ENCODE measurements at regions not wholly inside any gene's neighbourhood (a gene's known extent, or its start where the extent isn't known, plus 50 kb on each side); places are given as distances from the start of the nearest gene placed in this dataset.

DNA sequence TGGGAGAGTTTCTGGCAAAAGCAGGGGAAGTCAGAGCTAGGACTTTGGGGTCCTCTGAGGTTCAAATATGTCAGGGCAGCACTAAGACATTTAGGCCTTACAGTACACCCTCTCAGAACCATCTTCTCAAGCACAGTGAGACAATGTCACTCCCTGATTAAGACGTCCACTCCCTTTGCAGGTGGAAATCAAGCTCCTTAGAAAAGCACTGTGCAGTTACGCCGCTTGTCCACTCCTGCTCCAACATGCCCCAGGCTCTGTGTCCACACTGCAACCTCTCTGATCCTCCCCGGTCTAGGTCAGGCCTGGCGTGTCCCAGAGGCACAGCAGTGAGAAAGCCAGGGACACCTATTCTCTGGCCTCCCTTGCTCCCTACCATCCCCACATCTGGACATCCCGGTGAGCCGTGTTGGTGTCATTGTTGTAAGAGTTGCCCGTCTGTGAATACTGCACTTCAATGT is 528.6 kb upstream of the ID2 start:
- H3K9ac ChIP-seq (ENCODE audit: low read length), result no peak overlapping the region
- no peaks in the 10 kb centered on the region for H3K36me3 ChIP-seq (ENCODE audit: insufficient read depth, low read length)
- H3K27me3 ChIP-seq (ENCODE audit: insufficient read depth, low read depth, low read length), result no peaks in the 10 kb centered on the region
- H3K9me2 ChIP-seq (ENCODE audit: insufficient read depth, low read length), result no peaks in the 10 kb centered on the region
- TF ChIP-seq, protein P1, sequence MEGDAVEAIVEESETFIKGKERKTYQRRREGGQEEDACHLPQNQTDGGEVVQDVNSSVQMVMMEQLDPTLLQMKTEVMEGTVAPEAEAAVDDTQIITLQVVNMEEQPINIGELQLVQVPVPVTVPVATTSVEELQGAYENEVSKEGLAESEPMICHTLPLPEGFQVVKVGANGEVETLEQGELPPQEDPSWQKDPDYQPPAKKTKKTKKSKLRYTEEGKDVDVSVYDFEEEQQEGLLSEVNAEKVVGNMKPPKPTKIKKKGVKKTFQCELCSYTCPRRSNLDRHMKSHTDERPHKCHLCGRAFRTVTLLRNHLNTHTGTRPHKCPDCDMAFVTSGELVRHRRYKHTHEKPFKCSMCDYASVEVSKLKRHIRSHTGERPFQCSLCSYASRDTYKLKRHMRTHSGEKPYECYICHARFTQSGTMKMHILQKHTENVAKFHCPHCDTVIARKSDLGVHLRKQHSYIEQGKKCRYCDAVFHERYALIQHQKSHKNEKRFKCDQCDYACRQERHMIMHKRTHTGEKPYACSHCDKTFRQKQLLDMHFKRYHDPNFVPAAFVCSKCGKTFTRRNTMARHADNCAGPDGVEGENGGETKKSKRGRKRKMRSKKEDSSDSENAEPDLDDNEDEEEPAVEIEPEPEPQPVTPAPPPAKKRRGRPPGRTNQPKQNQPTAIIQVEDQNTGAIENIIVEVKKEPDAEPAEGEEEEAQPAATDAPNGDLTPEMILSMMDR (IDR thresholded peaks at IDR 0.05; ENCODE audit: poor library complexity, severe bottlenecking), result no peak
- TF ChIP-seq, protein P2, sequence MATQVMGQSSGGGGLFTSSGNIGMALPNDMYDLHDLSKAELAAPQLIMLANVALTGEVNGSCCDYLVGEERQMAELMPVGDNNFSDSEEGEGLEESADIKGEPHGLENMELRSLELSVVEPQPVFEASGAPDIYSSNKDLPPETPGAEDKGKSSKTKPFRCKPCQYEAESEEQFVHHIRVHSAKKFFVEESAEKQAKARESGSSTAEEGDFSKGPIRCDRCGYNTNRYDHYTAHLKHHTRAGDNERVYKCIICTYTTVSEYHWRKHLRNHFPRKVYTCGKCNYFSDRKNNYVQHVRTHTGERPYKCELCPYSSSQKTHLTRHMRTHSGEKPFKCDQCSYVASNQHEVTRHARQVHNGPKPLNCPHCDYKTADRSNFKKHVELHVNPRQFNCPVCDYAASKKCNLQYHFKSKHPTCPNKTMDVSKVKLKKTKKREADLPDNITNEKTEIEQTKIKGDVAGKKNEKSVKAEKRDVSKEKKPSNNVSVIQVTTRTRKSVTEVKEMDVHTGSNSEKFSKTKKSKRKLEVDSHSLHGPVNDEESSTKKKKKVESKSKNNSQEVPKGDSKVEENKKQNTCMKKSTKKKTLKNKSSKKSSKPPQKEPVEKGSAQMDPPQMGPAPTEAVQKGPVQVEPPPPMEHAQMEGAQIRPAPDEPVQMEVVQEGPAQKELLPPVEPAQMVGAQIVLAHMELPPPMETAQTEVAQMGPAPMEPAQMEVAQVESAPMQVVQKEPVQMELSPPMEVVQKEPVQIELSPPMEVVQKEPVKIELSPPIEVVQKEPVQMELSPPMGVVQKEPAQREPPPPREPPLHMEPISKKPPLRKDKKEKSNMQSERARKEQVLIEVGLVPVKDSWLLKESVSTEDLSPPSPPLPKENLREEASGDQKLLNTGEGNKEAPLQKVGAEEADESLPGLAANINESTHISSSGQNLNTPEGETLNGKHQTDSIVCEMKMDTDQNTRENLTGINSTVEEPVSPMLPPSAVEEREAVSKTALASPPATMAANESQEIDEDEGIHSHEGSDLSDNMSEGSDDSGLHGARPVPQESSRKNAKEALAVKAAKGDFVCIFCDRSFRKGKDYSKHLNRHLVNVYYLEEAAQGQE (IDR thresholded peaks at IDR 0.05; ENCODE audit: borderline replicate concordance), result no peak
- TF ChIP-seq SMC3 (conservative IDR thresholded peaks at IDR 0.05; ENCODE audit: poor library complexity), result no peak
- no peak for TF ChIP-seq POLR2AphosphoS5 (IDR thresholded peaks at IDR 0.05)
- no peak for TF ChIP-seq EZH2 (IDR thresholded peaks at IDR 0.05; ENCODE audit: borderline replicate concordance, insufficient read depth, low read length, poor library complexity, severe bottlenecking)
- TF ChIP-seq TAF1 (IDR thresholded peaks at IDR 0.05; ENCODE audit: low read depth), result no peak
- no peak for TF ChIP-seq MXI1 (conservative IDR thresholded peaks at IDR 0.05; ENCODE audit: poor library complexity, severe bottlenecking)
- no peak for TF ChIP-seq EP300 (conservative IDR thresholded peaks at IDR 0.05; ENCODE audit: poor library complexity, severe bottlenecking)
- TF ChIP-seq RAD21 (conservative IDR thresholded peaks at IDR 0.05), result no peak
- H3K79me2 ChIP-seq (replicated peaks; ENCODE audit: insufficient read depth, low read length), result no peaks in the 10 kb centered on the region
- H3F3A ChIP-seq (ENCODE audit: insufficient read depth, low read length, poor library complexity, severe bottlenecking), result no peaks in the 10 kb centered on the region
- H3K4me3 ChIP-seq (ENCODE audit: low read length), result no peak overlapping the region
- H4K20me1 ChIP-seq (ENCODE audit: insufficient read depth), result no peaks in the 10 kb centered on the region
- no peak overlapping the region for H3K4me2 ChIP-seq (ENCODE audit: low read length)
- H3K27ac ChIP-seq (ENCODE audit: low read length), result no peak overlapping the region
- no peaks in the 10 kb centered on the region for H3K9me3 ChIP-seq (ENCODE audit: low read length)
- H2AFZ ChIP-seq (ENCODE audit: low read depth, low read length), result no peak overlapping the region

DNA sequence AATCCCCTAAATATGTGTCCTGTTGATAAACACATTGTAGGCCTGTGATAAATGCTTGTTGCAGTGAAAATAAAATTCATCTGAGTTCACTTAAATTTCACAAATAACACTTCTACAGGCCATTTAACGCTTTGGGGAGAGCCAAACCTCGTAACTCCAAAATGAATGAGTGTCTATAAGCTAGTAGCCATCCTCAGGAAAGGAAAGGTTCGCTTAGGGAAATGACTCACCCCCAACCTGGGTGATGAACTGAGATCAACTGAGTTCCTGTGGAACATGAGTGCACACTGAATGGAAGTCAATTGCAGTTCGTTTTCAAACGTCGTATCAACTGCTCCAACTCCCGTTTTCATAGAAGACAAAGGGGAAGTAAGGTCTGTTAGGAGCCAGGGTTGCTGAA is 527.6 kb upstream of the ID2 start:
- no peak overlapping the region for H2AFZ ChIP-seq (ENCODE audit: low read depth, low read length)
- no peaks in the 10 kb centered on the region for H3K27me3 ChIP-seq (ENCODE audit: insufficient read depth, low read depth, low read length)
- no peaks in the 10 kb centered on the region for H3F3A ChIP-seq (ENCODE audit: insufficient read depth, low read length, poor library complexity, severe bottlenecking)
- H3K9ac ChIP-seq (ENCODE audit: low read length), result no peak overlapping the region
- H3K4me2 ChIP-seq (ENCODE audit: low read length), result no peak overlapping the region
- TF ChIP-seq RAD21 (conservative IDR thresholded peaks at IDR 0.05) (no peak), POLR2AphosphoS5 (IDR thresholded peaks at IDR 0.05) (no peak), MXI1 (conservative IDR thresholded peaks at IDR 0.05; ENCODE audit: poor library complexity, severe bottlenecking) (no peak), EP300 (conservative IDR thresholded peaks at IDR 0.05; ENCODE audit: poor library complexity, severe bottlenecking) (no peak), EZH2 (IDR thresholded peaks at IDR 0.05; ENCODE audit: borderline replicate concordance, insufficient read depth, low read length, poor library complexity, severe bottlenecking) (no peak), TAF1 (IDR thresholded peaks at IDR 0.05; ENCODE audit: low read depth) (no peak), SMC3 (conservative IDR thresholded peaks at IDR 0.05; ENCODE audit: poor library complexity) (no peak)
- TF ChIP-seq, protein P2 (IDR thresholded peaks at IDR 0.05; ENCODE audit: borderline replicate concordance), result no peak
- TF ChIP-seq, protein P1 (IDR thresholded peaks at IDR 0.05; ENCODE audit: poor library complexity, severe bottlenecking), result no peak
- H3K4me3 ChIP-seq (ENCODE audit: low read length), result no peak overlapping the region
- H3K27ac ChIP-seq (ENCODE audit: low read length), result no peak overlapping the region
- no peaks in the 10 kb centered on the region for H3K36me3 ChIP-seq (ENCODE audit: insufficient read depth, low read length)
- no peaks in the 10 kb centered on the region for H4K20me1 ChIP-seq (ENCODE audit: insufficient read depth)
- no peaks in the 10 kb centered on the region for H3K9me2 ChIP-seq (ENCODE audit: insufficient read depth, low read length)
- H3K79me2 ChIP-seq (replicated peaks; ENCODE audit: insufficient read depth, low read length), result no peaks in the 10 kb centered on the region
- H3K9me3 ChIP-seq (ENCODE audit: low read length), result no peaks in the 10 kb centered on the region

Measured in neural cell (in vitro differentiated cells).